WI38 (cell line): ENCODE measurements at regions not wholly inside any gene's neighbourhood (a gene's known extent, or its start where the extent isn't known, plus 50 kb on each side); places are given as distances from the start of the nearest gene placed in this dataset.
A peak's percentile ranks its signal among the peaks of the same experiment; 100 is the strongest.

Experiments used
- H3K4me3 ChIP-seq: 2 replicates; pipeline ENCODE4 v1.5.1; 2011; ENCODE audit warnings: low read depth, mild to moderate bottlenecking, control low read depth, low read length
- CTCF ChIP-seq: IDR thresholded peaks from 2 replicates; pipeline ENCODE4 v1.5.1; 2012; ENCODE audit warnings: low read depth, mild to moderate bottlenecking, control low read depth, low read length

- H3K4me3 ChIP-seq, result no peak overlapping the region
- TF ChIP-seq CTCF, result peak; percentile 55
These were observed 367.0 kb downstream of the BCOR start for GRCh38 chrX:39730662-39731329.

GRCh38 chrX:39731330-39731667, 366.5 kb downstream of the BCOR start:
- TF ChIP-seq CTCF, result no peak
- H3K4me3 ChIP-seq, result no peak overlapping the region

GRCh38 chrX:39731735-39732134, 366.0 kb downstream of the BCOR start:
- no peak overlapping the region for H3K4me3 ChIP-seq
- TF ChIP-seq CTCF, result no peak

- TF ChIP-seq CTCF, result no peak
These were observed 364.0 kb downstream of the BCOR start for GRCh38 chrX:39733745-39734144.

GRCh38 chrX:39734174-39734776, 363.5 kb downstream of the BCOR start:
- H3K4me3 ChIP-seq, result no peak overlapping the region
- TF ChIP-seq CTCF, result no peak

More at GRCh38 chrX:39733745-39734144, 364.0 kb downstream of the BCOR start:
- no peak overlapping the region for H3K4me3 ChIP-seq

GRCh38 chrX:39736216-39737211, 361.2 kb downstream of the BCOR start:
- TF ChIP-seq CTCF, result no peak
- no peak overlapping the region for H3K4me3 ChIP-seq

GRCh38 chrX:39739585-39739984, 358.2 kb downstream of the BCOR start:
- no peak for TF ChIP-seq CTCF
- H3K4me3 ChIP-seq, result no peak overlapping the region
